ENCODE measurements at regions not wholly inside any gene's neighbourhood (a gene's known extent, or its start where the extent isn't known, plus 50 kb on each side); places are given as distances from the start of the nearest gene placed in this dataset.

- TF ChIP-seq REST (IDR thresholded peaks at IDR 0.05) (no peak), CEBPB (IDR thresholded peaks at IDR 0.05) (no peak)
Measured at GRCh38 chr5:96256795-96257470, 176.1 kb downstream of the PCSK1 start (continued).

GRCh38 chr5:96254980-96255691 lies 177.9 kb downstream of the PCSK1 start:
- POLR2A ChIA-PET = interaction anchor here (1.0 to 1.3 kb wide), 2 partner anchors 9 to 36 kb away, joined by 3 read pairs; no protein-coding TSS in a partner anchor
- Histone ChIP-seq H3K9me3 (peaks cover 8% of the 10 kb centered on the region; the same call in 1 of the 3 replicates), H3K4me1 (peaks cover 57% of the 10 kb centered on the region), H3K27ac (peak overlapping the region; percentile 71 to 79), H3K4me3 (no peak overlapping the region), H3K4me2 (peak overlapping the region; percentile 80)
- DNase-seq (ENCODE audit: low read depth in 1 of 2, low spot score in 1 of 2) (peak in 1 of 2 experiments; percentile 73), FAIRE-seq (peak; percentile 70), ATAC-seq (peak in 1 of 2 experiments; percentile 71; a peak in 3 of 6 replicates)
- WGBS (ENCODE audit: missing lambda C conversion rate) = 4% methylated on average over 5 of the region's 5 CpGs
- CTCF ChIA-PET = interaction anchor here (1.0 to 1.3 kb wide), 3 partner anchors 81 to 253 kb away, joined by 3 read pairs; no protein-coding TSS in a partner anchor
- no peak for TF ChIP-seq HES2 (IDR thresholded peaks at IDR 0.05)
- TF ChIP-seq GATA3 (IDR thresholded peaks at IDR 0.05; ENCODE audit: borderline replicate concordance) = peak; percentile 76; the same call in 1 of the 2 replicates
- TF ChIP-seq CHD2 (IDR thresholded peaks at IDR 0.05; ENCODE audit: low read length, partially characterized antibody) = no peak
- TF ChIP-seq BHLHE40 (IDR thresholded peaks at IDR 0.05; ENCODE audit: low read depth, low read length) = no peak
- no peak for TF ChIP-seq CBX8 (IDR thresholded peaks at IDR 0.05)
- no peak for TF ChIP-seq BCL3 (IDR thresholded peaks at IDR 0.05)
- no peak for TF ChIP-seq MYC (IDR thresholded peaks at IDR 0.05; ENCODE audit: borderline replicate concordance, low read length)
- no peak for TF ChIP-seq MAZ (IDR thresholded peaks at IDR 0.05; ENCODE audit: borderline replicate concordance, low read depth, low read length)
- peak; percentile 59; the same call in 1 of the 2 replicates for TF ChIP-seq JUNB (IDR thresholded peaks at IDR 0.05)
- no peak for TF ChIP-seq NPAS2 (CRISPR knock-in tag; IDR thresholded peaks at IDR 0.05; ENCODE audit: borderline replicate concordance)
- TF ChIP-seq KDM5A (IDR thresholded peaks at IDR 0.05) = no peak
- TF ChIP-seq CEBPB (IDR thresholded peaks at IDR 0.05) = peak; percentile 11 to 61; a peak in 3 of 4 replicates
- no peak for TF ChIP-seq RFX5 (IDR thresholded peaks at IDR 0.05)
- peak; percentile 36; the same call in 1 of the 2 replicates for TF ChIP-seq MAX (IDR thresholded peaks at IDR 0.05)
- no peak for TF ChIP-seq PBX3 (IDR thresholded peaks at IDR 0.05)
- TF ChIP-seq REST (IDR thresholded peaks at IDR 0.05) = no peak
- TF ChIP-seq USF2 (IDR thresholded peaks at IDR 0.05) = no peak
- no peak for TF ChIP-seq TP53 (CRISPR knock-in tag; IDR thresholded peaks at IDR 0.05)
- TF ChIP-seq CHD4 (IDR thresholded peaks at IDR 0.05; ENCODE audit: borderline replicate concordance) = no peak
- peak; percentile 18 to 36; a peak in 2 of 5 replicates for TF ChIP-seq RAD21 (conservative IDR thresholded peaks at IDR 0.05 in 1 of 2, IDR thresholded peaks at IDR 0.05 in 1 of 2)
- TF ChIP-seq MAFK (IDR thresholded peaks at IDR 0.05; ENCODE audit: partially characterized antibody) = peak; percentile 38
- TF ChIP-seq ATOH8 (CRISPR knock-in tag; IDR thresholded peaks at IDR 0.05; ENCODE audit: low read depth) = no peak
- peak; percentile 20 to 55; a peak in 1 of 5 replicates for TF ChIP-seq EP300 (IDR thresholded peaks at IDR 0.05)

All from A549 (cell line).